ENCODE measurements at regions not wholly inside any gene's neighbourhood (a gene's known extent, or its start where the extent isn't known, plus 50 kb on each side); places are given as distances from the start of the nearest gene placed in this dataset.
"Not testable (repeated sequence)": the region's sequence is repeated elsewhere in the genome, so short reads cannot be mapped to it uniquely, and the experiment has no call there.

GRCh38 chr22:48827904-48828555 is 999.6 kb downstream of the BRD1 start:
- DNase-seq, result no peak

- DNase-seq, result no peak
These were observed 1000.3 kb downstream of the BRD1 start for GRCh38 chr22:48827268-48827846.

GRCh38 chr22:48826546-48826945 is 1001.1 kb downstream of the BRD1 start:
- DNase-seq, result no peak

- DNase-seq, result no peak
These were observed 1001.7 kb downstream of the BRD1 start for GRCh38 chr22:48825802-48826520.

GRCh38 chr22:48824712-48825651 is 1002.7 kb downstream of the BRD1 start:
- DNase-seq, result no peak

GRCh38 chr22:48823941-48824340 is 1003.7 kb downstream of the BRD1 start:
- DNase-seq, result no peak

GRCh38 chr22:48822278-48823233 is 1005.1 kb downstream of the BRD1 start:
- no peak for DNase-seq

- DNase-seq, result no peak
These were observed 1005.9 kb downstream of the BRD1 start for GRCh38 chr22:48821727-48822126.

- DNase-seq, result no peak
These were observed 1006.4 kb downstream of the BRD1 start for GRCh38 chr22:48821346-48821690.

- no peak for DNase-seq
These were observed 1007.0 kb downstream of the BRD1 start for GRCh38 chr22:48820481-48821345.

- no peak for DNase-seq
These were observed 1007.7 kb downstream of the BRD1 start for GRCh38 chr22:48819961-48820360.

GRCh38 chr22:48819232-48819631 is 1008.4 kb downstream of the BRD1 start:
- no peak for DNase-seq

GRCh38 chr22:48817491-48817890 is 1010.2 kb downstream of the BRD1 start:
- not testable (repeated sequence) for DNase-seq

GRCh38 chr22:48811885-48812284 is 1015.8 kb downstream of the BRD1 start:
- no peak for DNase-seq

GRCh38 chr22:48808038-48808960 is 1019.4 kb downstream of the BRD1 start:
- DNase-seq, result no peak

GRCh38 chr22:48807155-48807554 is 1020.5 kb downstream of the BRD1 start:
- DNase-seq, result no peak

- no peak for DNase-seq
These were observed 1021.4 kb downstream of the BRD1 start for GRCh38 chr22:48806227-48806781.

- DNase-seq, result no peak
These were observed 1022.2 kb downstream of the BRD1 start for GRCh38 chr22:48805516-48805915.

- DNase-seq, result no peak
These were observed 1022.8 kb downstream of the BRD1 start for GRCh38 chr22:48804811-48805301.

Data from GOT3 (cell line).